GDM1 (cell line): ENCODE measurements at regions not wholly inside any gene's neighbourhood (a gene's known extent, or its start where the extent isn't known, plus 50 kb on each side); places are given as distances from the start of the nearest gene placed in this dataset.

Experiments
- DNase-seq: peaks from one replicate; lab custom pipeline; 2025; lab: John Stamatoyannopoulos, UW

- no peak for DNase-seq
Observed at GRCh38 chr4:129167640-129168260, 71.8 kb downstream of the C4orf33 start.

- no peak for DNase-seq
Observed at GRCh38 chr4:129172181-129172580, 76.2 kb downstream of the C4orf33 start.

GRCh38 chr4:129176864-129177263 lies 80.9 kb downstream of the C4orf33 start:
- DNase-seq: no peak

- DNase-seq: no peak
Observed at GRCh38 chr4:129179276-129179675, 83.3 kb downstream of the C4orf33 start.

GRCh38 chr4:129189630-129190029 lies 93.7 kb downstream of the C4orf33 start:
- DNase-seq: no peak

- DNase-seq: no peak
Observed at GRCh38 chr4:129193357-129194100, 97.6 kb downstream of the C4orf33 start.

GRCh38 chr4:129208481-129208880 lies 112.5 kb downstream of the C4orf33 start:
- no peak for DNase-seq

- DNase-seq: no peak
Observed at GRCh38 chr4:129213692-129214091, 117.7 kb downstream of the C4orf33 start.

GRCh38 chr4:129218360-129218759 lies 122.4 kb downstream of the C4orf33 start:
- no peak for DNase-seq

- no peak for DNase-seq
Observed at GRCh38 chr4:129218897-129219296, 122.9 kb downstream of the C4orf33 start.

GRCh38 chr4:129220254-129220653 lies 124.3 kb downstream of the C4orf33 start:
- no peak for DNase-seq

GRCh38 chr4:129223945-129224344 lies 128.0 kb downstream of the C4orf33 start:
- DNase-seq: no peak

GRCh38 chr4:129230846-129231245 lies 134.9 kb downstream of the C4orf33 start:
- no peak for DNase-seq

GRCh38 chr4:129231945-129232588 lies 136.1 kb downstream of the C4orf33 start:
- no peak for DNase-seq

- DNase-seq: no peak
Observed at GRCh38 chr4:129232589-129233337, 136.8 kb downstream of the C4orf33 start.

GRCh38 chr4:129233691-129234090 lies 137.7 kb downstream of the C4orf33 start:
- DNase-seq: no peak

GRCh38 chr4:129236351-129236750 lies 140.4 kb downstream of the C4orf33 start:
- no peak for DNase-seq

GRCh38 chr4:129239088-129239487 lies 143.1 kb downstream of the C4orf33 start:
- DNase-seq: no peak

GRCh38 chr4:129240816-129241215 lies 144.9 kb downstream of the C4orf33 start:
- no peak for DNase-seq

- DNase-seq: no peak
Observed at GRCh38 chr4:129246145-129246544, 150.2 kb downstream of the C4orf33 start.

- no peak for DNase-seq
Observed at GRCh38 chr4:129246910-129247461, 151.0 kb downstream of the C4orf33 start.

- no peak for DNase-seq
Observed at GRCh38 chr4:129248621-129249020, 152.7 kb downstream of the C4orf33 start.
